Endothelial cell of umbilical vein (primary cell): ENCODE measurements at regions not wholly inside any gene's neighbourhood (a gene's known extent, or its start where the extent isn't known, plus 50 kb on each side); places are given as distances from the start of the nearest gene placed in this dataset.
"Not testable (repeated sequence)": the region's sequence is repeated elsewhere in the genome, so short reads cannot be mapped to it uniquely, and the experiment has no call there.

Source experiments
- BruUV-seq: library from RNA; stranded (reverse); fragments of 400-500 nt; replicated peaks from 2 replicates; lab custom pipeline; 2021; lab: Mats Ljungman, UMichigan
- CTCF ChIA-PET: fragments of 300-600, 350-600 bp; sonication (Branson Sonifier 250); formaldehyde crosslinking; loops from one replicate; lab custom pipeline; 2021; ENCODE audit warnings: antibody characterized with exemption, inconsistent platforms; lab: Charles Lee
- POLR2A ChIA-PET: fragments of 300-600, 350-600 bp; sonication (Branson Sonifier 250); formaldehyde crosslinking; loops from one replicate; lab custom pipeline; 2021; ENCODE audit warnings: antibody characterized with exemption, inconsistent platforms; lab: Charles Lee
- DNase-seq: peaks from one replicate; pipeline ENCODE4 v3.0.0-alpha.2; 2011; ENCODE audit warnings: low read depth, low spot score
- FAIRE-seq: peaks from 2 replicates; lab custom pipeline; 2011; peaks lifted over from hg19 to GRCh38; lab: Jason Lieb, UNC
- H2AFZ ChIP-seq: 2 replicates; pipeline ENCODE4 v1.6.0; 2012; ENCODE audit warnings: low read depth, low read length, control low read depth, inconsistent platforms
- H3K27ac ChIP-seq: 2 replicates; pipeline ENCODE4 v1.5.1; 2011; ENCODE audit warnings: low read depth, mild to moderate bottlenecking, control low read depth, low read length, moderate library complexity; ENCODE audit not compliant: insufficient read depth
- H3K27me3 ChIP-seq, 2 experiments: 2 replicates each; pipeline versions ENCODE4 v1.6.0 to v1.6.1; 2011; ENCODE audit warnings: low read length in 2 of 2, mixed read lengths in 1 of 2; ENCODE audit not compliant: control insufficient read depth in 2 of 2, insufficient read depth in 2 of 2
- H3K36me3 ChIP-seq, 2 experiments: 2 replicates in 1 of 2; 3 replicates in 1 of 2; pipeline ENCODE4 v1.5.1; 2011; ENCODE audit warnings: low read length in 2 of 2, mild to moderate bottlenecking in 1 of 2, moderate library complexity in 1 of 2; ENCODE audit not compliant: control insufficient read depth in 2 of 2, insufficient read depth in 2 of 2; ENCODE audit errors: extremely low read depth in 1 of 2
- H3K4me1 ChIP-seq: 3 replicates; pipeline ENCODE4 v1.5.1; 2011; ENCODE audit warnings: mild to moderate bottlenecking, low read length; ENCODE audit not compliant: control insufficient read depth, insufficient read depth; ENCODE audit errors: extremely low read depth
- H3K4me2 ChIP-seq: 2 replicates; pipeline ENCODE4 v1.6.1; 2011; ENCODE audit warnings: low read length, control low read depth, mixed read lengths; ENCODE audit not compliant: insufficient read depth
- H3K4me3 ChIP-seq, 3 experiments: fragments of 200-600 bp in 1 of 3; sonication (generic), shearing (Covaris generic) in 1 of 3; replicated peaks in 1 of 3; 2 replicates each; pipeline ENCODE4 v1.5.1; 2011 to 2016; ENCODE audit warnings: control low read depth in 3 of 3, low read length in 3 of 3, mild to moderate bottlenecking in 2 of 3, inconsistent platforms in 1 of 3, low read depth in 1 of 3, moderate library complexity in 1 of 3; ENCODE audit not compliant: insufficient read depth in 1 of 3
- H3K79me2 ChIP-seq: 2 replicates; pipeline ENCODE4 v1.6.0; 2012; ENCODE audit warnings: low read length, inconsistent platforms; ENCODE audit not compliant: control insufficient read depth, insufficient read depth
- H3K9ac ChIP-seq: replicated peaks from 2 replicates; pipeline ENCODE3; 2011; ENCODE audit warnings: low read length, control low read depth; ENCODE audit not compliant: insufficient read depth; ENCODE audit errors: extremely low read depth
- H3K9me1 ChIP-seq: replicated peaks from 3 replicates; pipeline ENCODE4 v1.6.0; 2011; ENCODE audit warnings: mild to moderate bottlenecking, low read length; ENCODE audit not compliant: control insufficient read depth, insufficient read depth; ENCODE audit errors: extremely low read depth
- H3K9me3 ChIP-seq: replicated peaks from 2 replicates; pipeline ENCODE4 v1.5.1; 2012; ENCODE audit warnings: low read length, inconsistent platforms; ENCODE audit not compliant: control insufficient read depth, insufficient read depth
- H4K20me1 ChIP-seq: replicated peaks from 2 replicates; pipeline ENCODE3; 2011; ENCODE audit warnings: mild to moderate bottlenecking, low read length; ENCODE audit not compliant: control insufficient read depth, insufficient read depth; ENCODE audit errors: extremely low read depth
- CTCF ChIP-seq, 2 donors: IDR thresholded peaks; 1 replicate in 1 of 2; 2 replicates in 1 of 2; pipeline ENCODE4 v1.5.1; 2011; ENCODE audit warnings: low read length in 2 of 2, mild to moderate bottlenecking in 2 of 2, moderate library complexity in 2 of 2, control low read depth in 1 of 2, inconsistent platforms in 1 of 2, low read depth in 1 of 2; ENCODE audit not compliant: insufficient read depth in 1 of 2; ENCODE audit errors: extremely low read depth in 1 of 2
- EZH2 ChIP-seq: IDR thresholded peaks from 2 replicates; pipeline ENCODE4 v1.6.1; 2012; ENCODE audit warnings: borderline replicate concordance, low read depth, mild to moderate bottlenecking, moderate library complexity, low read length, inconsistent platforms; ENCODE audit not compliant: severe bottlenecking
- FOS ChIP-seq: IDR thresholded peaks from 2 replicates; pipeline ENCODE4 v1.6.1; 2011; ENCODE audit warnings: mild to moderate bottlenecking, low read length, moderate library complexity, borderline replicate concordance; ENCODE audit not compliant: insufficient read depth
- GATA2 ChIP-seq: IDR thresholded peaks from 2 replicates; pipeline ENCODE4 v1.7.0; 2011; ENCODE audit warnings: low read depth, mild to moderate bottlenecking, moderate library complexity, mixed read lengths, low read length; ENCODE audit not compliant: insufficient read length, insufficient read depth
- JUN ChIP-seq: IDR thresholded peaks from 2 replicates; pipeline ENCODE4 v1.6.1; 2011; ENCODE audit warnings: borderline replicate concordance, low read depth; ENCODE audit not compliant: insufficient read length, insufficient read depth
- MAX ChIP-seq: IDR thresholded peaks from 2 replicates; pipeline ENCODE4 v1.6.1; 2011; ENCODE audit not compliant: insufficient read depth, insufficient read length
- MYC ChIP-seq: IDR thresholded peaks from one replicate; pipeline ENCODE4 v1.6.1; 2011; ENCODE audit warnings: mild to moderate bottlenecking, low read depth, low read length
- POLR2A ChIP-seq: IDR thresholded peaks from 2 replicates; pipeline ENCODE4 v1.6.1; 2012; ENCODE audit warnings: low read depth, mild to moderate bottlenecking, control low read depth, low read length
- POLR2AphosphoS5 ChIP-seq: IDR thresholded peaks from 2 replicates; pipeline ENCODE4 v1.6.1; 2012; ENCODE audit warnings: low read depth, mild to moderate bottlenecking, control low read depth, low read length, moderate library complexity; ENCODE audit not compliant: insufficient read depth
- dilution Hi-C: fragments of 300-500 bp; cut with MboI; formaldehyde crosslinking; loops from one replicate; pipeline ENCODE4 v1.15.0; 2019; ENCODE audit warnings: low sequenced_read_pairs; ENCODE audit not compliant: extremely low pct_ligation_motif_present
- intact Hi-C: fragments of 100-400 bp; cut with micrococcal nuclease; formaldehyde crosslinking; loops from one replicate; pipeline ENCODE4 v1.10.0; 2022

DNA sequence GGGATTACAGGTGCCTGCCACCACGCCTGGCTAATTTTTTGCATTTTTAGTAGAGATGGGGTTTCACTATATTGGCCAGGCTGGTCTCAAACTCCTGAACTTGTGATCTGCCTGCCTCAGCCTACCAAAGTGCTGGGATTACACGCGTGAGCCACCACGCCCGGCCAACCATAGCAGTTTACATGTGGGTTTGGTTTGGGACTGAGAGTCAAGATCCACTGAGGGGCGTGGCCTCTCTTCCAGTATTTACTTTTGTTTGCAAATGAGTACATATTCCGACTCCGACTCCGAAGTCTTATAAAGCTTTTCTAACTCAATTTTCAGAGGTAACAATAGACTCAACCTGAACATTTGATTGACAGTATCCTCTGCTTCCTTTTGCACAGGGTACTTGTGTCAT lies 135.4 kb downstream of the LRIG2 start:
- H3K9me1 ChIP-seq, H3K4me1 ChIP-seq, FAIRE-seq, H3K9me3 ChIP-seq, H3K9ac ChIP-seq, POLR2A ChIA-PET, H3K36me3 ChIP-seq, H3K4me3 ChIP-seq, dilution Hi-C loops, H3K27ac ChIP-seq, intact Hi-C loops, H3K79me2 ChIP-seq, CTCF ChIA-PET, H4K20me1 ChIP-seq, H3K27me3 ChIP-seq, DNase-seq, H2AFZ ChIP-seq, H3K4me2 ChIP-seq, BruUV-seq: not testable (repeated sequence)

DNA sequence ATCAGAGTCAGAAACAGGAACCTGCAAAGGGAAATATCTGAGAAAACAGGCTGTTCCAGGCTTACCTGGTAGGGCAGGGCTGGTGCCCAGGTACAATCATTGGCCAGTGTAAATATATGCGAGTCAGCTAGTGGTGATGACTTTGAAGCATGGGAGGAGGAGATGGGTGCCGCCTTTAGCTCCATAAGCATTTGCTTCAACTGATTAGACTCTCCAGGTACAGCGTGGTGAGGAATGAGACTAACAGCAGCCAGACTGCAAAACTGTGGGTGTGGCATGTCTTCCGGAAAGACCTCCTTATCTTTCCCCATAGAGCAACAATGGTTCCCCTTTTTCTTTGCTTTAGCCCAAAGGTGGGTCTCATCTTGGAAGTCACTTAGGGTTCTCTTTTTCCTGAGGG lies 137.2 kb downstream of the LRIG2 start:
- H4K20me1 ChIP-seq: no peaks in the 10 kb centered on the region
- no peaks in the 10 kb centered on the region for H3K79me2 ChIP-seq
- no peaks in the 10 kb centered on the region for H3K4me1 ChIP-seq
- peaks cover 2 to 5% of the 10 kb centered on the region in 2 experiments for H3K27me3 ChIP-seq
- no peak overlapping the region for H3K4me2 ChIP-seq
- ChIA-PET POLR2A (no interaction called here), CTCF (no interaction called here)
- no peak overlapping the region for H3K9ac ChIP-seq
- H3K9me3 ChIP-seq: no peaks in the 10 kb centered on the region
- H3K9me1 ChIP-seq: no peaks in the 10 kb centered on the region
- no peak for TF ChIP-seq FOS
- TF ChIP-seq POLR2A: no peak
- no peak for TF ChIP-seq POLR2AphosphoS5
- TF ChIP-seq GATA2: no peak
- no peak for TF ChIP-seq MAX
- TF ChIP-seq JUN: no peak
- no peak for TF ChIP-seq MYC
- TF ChIP-seq CTCF (IDR thresholded peaks at IDR 0.05; ENCODE audit: extremely low read depth in 1 of 2, insufficient read depth in 1 of 2, low read depth in 1 of 2, low read length in 2 of 2): no peak
- TF ChIP-seq EZH2: no peak
- FAIRE-seq (no peak), DNase-seq (no peak)
- dilution Hi-C loops: no loop called here
- no peak overlapping the region for H2AFZ ChIP-seq
- BruUV-seq: no TSS peak
- no peak overlapping the region for H3K4me3 ChIP-seq
- no peak overlapping the region for H3K27ac ChIP-seq
- intact Hi-C loops: no loop called here
- H3K36me3 ChIP-seq: no peaks in the 10 kb centered on the region
